Brain microvascular endothelial cell (primary cell): ENCODE measurements at regions not wholly inside any gene's neighbourhood (a gene's known extent, or its start where the extent isn't known, plus 50 kb on each side); places are given as distances from the start of the nearest gene placed in this dataset.

Source experiments
- DNase-seq: peaks from one replicate; pipeline ENCODE4 v3.0.0-alpha.2; 2020
- H3K27ac ChIP-seq: fragments of 250-450 bp; sonication (Bioruptor Pico); 2 replicates; pipeline ENCODE4 v1.5.1; 2020; ENCODE audit warnings: mild to moderate bottlenecking, moderate library complexity
- H3K27me3 ChIP-seq: fragments of 250-450 bp; sonication (Bioruptor Pico); replicated peaks from 2 replicates; pipeline ENCODE4 v1.5.1; 2020; ENCODE audit warnings: mild to moderate bottlenecking
- H3K36me3 ChIP-seq: fragments of 250-450 bp; sonication (Bioruptor Pico); replicated peaks from 2 replicates; pipeline ENCODE4 v1.5.1; 2020; ENCODE audit warnings: mild to moderate bottlenecking
- H3K4me3 ChIP-seq: 2 replicates; pipeline ENCODE4 v1.5.1; 2011; ENCODE audit warnings: low read depth, mild to moderate bottlenecking, control low read depth, low read length, moderate library complexity
- CTCF ChIP-seq: IDR thresholded peaks from 2 replicates; pipeline ENCODE4 v1.5.1; 2011; ENCODE audit warnings: low read depth, mild to moderate bottlenecking, moderate library complexity, low read length, control low read depth, inconsistent platforms; ENCODE audit errors: missing control alignments
- in situ Hi-C: cut with HindIII; loops from 2 replicates; pipeline ENCODE4 v1.10.0; 2017; ENCODE audit warnings: low sequenced_read_pairs, low pct_ligation_motif_present

GRCh38 chr14:48967419-48967818 is 618.8 kb downstream of the RPS29 start:
- DNase-seq, result no peak
- in situ Hi-C loops, result no loop called here
- TF ChIP-seq CTCF, result no peak

GRCh38 chr14:48963231-48963790 is 622.9 kb downstream of the RPS29 start:
- no peak for DNase-seq
- H3K4me3 ChIP-seq, result no peak overlapping the region
- in situ Hi-C loops, result no loop called here
- H3K27ac ChIP-seq, result no peak overlapping the region
- no peaks in the 10 kb centered on the region for H3K27me3 ChIP-seq
- TF ChIP-seq CTCF, result no peak
- no peaks in the 10 kb centered on the region for H3K36me3 ChIP-seq

More at GRCh38 chr14:48967419-48967818, 618.8 kb downstream of the RPS29 start:
- H3K4me3 ChIP-seq, result no peak overlapping the region
- H3K27ac ChIP-seq, result no peak overlapping the region
- H3K27me3 ChIP-seq, result no peaks in the 10 kb centered on the region
- no peaks in the 10 kb centered on the region for H3K36me3 ChIP-seq

- no peaks in the 10 kb centered on the region for H3K27me3 ChIP-seq
- in situ Hi-C loops, result no loop called here
- no peak overlapping the region for H3K27ac ChIP-seq
- no peak for TF ChIP-seq CTCF
- no peak for DNase-seq
- no peak overlapping the region for H3K4me3 ChIP-seq
- H3K36me3 ChIP-seq, result no peaks in the 10 kb centered on the region
Measured at GRCh38 chr14:48957486-48957885, 628.7 kb downstream of the RPS29 start.

GRCh38 chr14:48955857-48956256 is 630.3 kb downstream of the RPS29 start:
- DNase-seq, result no peak
- Histone ChIP-seq H3K4me3 (no peak overlapping the region), H3K27me3 (no peaks in the 10 kb centered on the region), H3K36me3 (no peaks in the 10 kb centered on the region), H3K27ac (no peak overlapping the region)
- TF ChIP-seq CTCF, result no peak
- in situ Hi-C loops, result no loop called here

GRCh38 chr14:48954446-48954845 is 631.7 kb downstream of the RPS29 start:
- H3K27ac ChIP-seq, result no peak overlapping the region
- H3K27me3 ChIP-seq, result no peaks in the 10 kb centered on the region
- no peak for TF ChIP-seq CTCF
- no peak overlapping the region for H3K4me3 ChIP-seq
- no peak for DNase-seq
- H3K36me3 ChIP-seq, result no peaks in the 10 kb centered on the region
- in situ Hi-C loops, result no loop called here

- no peak for TF ChIP-seq CTCF
Measured at GRCh38 chr14:48944809-48945208, 641.4 kb downstream of the RPS29 start.

More at GRCh38 chr14:48944809-48945208, 641.4 kb downstream of the RPS29 start:
- H3K36me3 ChIP-seq, result no peaks in the 10 kb centered on the region
- in situ Hi-C loops, result no loop called here
- H3K27ac ChIP-seq, result no peak overlapping the region
- no peak for DNase-seq
- H3K27me3 ChIP-seq, result no peaks in the 10 kb centered on the region
- no peak overlapping the region for H3K4me3 ChIP-seq
